Naive thymus-derived CD4-positive, alpha-beta T cell (primary cell): ENCODE measurements at regions not wholly inside any gene's neighbourhood (a gene's known extent, or its start where the extent isn't known, plus 50 kb on each side); places are given as distances from the start of the nearest gene placed in this dataset.
A peak's percentile ranks its signal among the peaks of the same experiment; 100 is the strongest.

Experiments
- ATAC-seq: fragments of 150-1000 bp; cut with Tn5 transposase; 2 replicates; pipeline ENCODE4 v1.10.0; 2021; ENCODE audit warnings: mild to moderate bottlenecking, moderate library complexity
- CTCF ChIA-PET: fragments of 350-600 bp; sonication (Branson Sonifier 250); formaldehyde crosslinking; loops from one replicate; lab custom pipeline; 2021; ENCODE audit warnings: antibody characterized with exemption; lab: Charles Lee
- POLR2A ChIA-PET: fragments of 350-600 bp; sonication (Branson Sonifier 250); formaldehyde crosslinking; loops from one replicate; lab custom pipeline; 2021; ENCODE audit warnings: antibody characterized with exemption, inconsistent platforms; lab: Charles Lee
- DNase-seq, 9 donors: peaks; one replicate each; pipeline versions ENCODE4 v3.0.0 to v3.0.0-alpha.2; 2020 to 2022; ENCODE audit warnings: mixed read lengths in 1 of 9
- H3K27ac ChIP-seq: one replicate; pipeline ENCODE4 v1.7.0; 2013; ENCODE audit warnings: mild to moderate bottlenecking, low read depth, low read length, moderate library complexity
- H3K27me3 ChIP-seq, 2 donors: one replicate each; pipeline ENCODE4 v1.7.0; 2013; ENCODE audit warnings: low read length in 2 of 2, mild to moderate bottlenecking in 2 of 2, moderate library complexity in 2 of 2; ENCODE audit not compliant: control insufficient read depth in 2 of 2, insufficient read depth in 2 of 2
- H3K36me3 ChIP-seq, 3 experiments: 1 replicate in 2 of 3; 2 replicates in 1 of 3; pipeline ENCODE4 v1.7.0; 2013; ENCODE audit warnings: low read length in 3 of 3, mild to moderate bottlenecking in 3 of 3, moderate library complexity in 1 of 3; ENCODE audit not compliant: insufficient read depth in 3 of 3, control insufficient read depth in 2 of 3
- H3K4me1 ChIP-seq, 2 donors: one replicate each; pipeline ENCODE4 v1.7.0; 2013; ENCODE audit warnings: low read length in 2 of 2, mild to moderate bottlenecking in 2 of 2, moderate library complexity in 1 of 2; ENCODE audit not compliant: control insufficient read depth in 2 of 2, insufficient read depth in 2 of 2
- H3K4me3 ChIP-seq: 2 replicates; pipeline ENCODE4 v1.7.0; 2013; ENCODE audit warnings: mild to moderate bottlenecking, low read length
- H3K9me3 ChIP-seq, 3 experiments: 1 replicate in 2 of 3; 2 replicates in 1 of 3; pipeline ENCODE4 v1.7.0; 2013; ENCODE audit warnings: low read length in 3 of 3; ENCODE audit not compliant: control insufficient read depth in 2 of 3
- H3K27ac Mint-ChIP-seq, 9 donors: one replicate each; pipeline ENCODE4 v1.8.0; 2020 to 2022; ENCODE audit warnings: mixed read lengths in 9 of 9, mild to moderate bottlenecking in 8 of 9, moderate library complexity in 5 of 9, inconsistent platforms in 2 of 9
- H3K27me3 Mint-ChIP-seq, 5 donors: one replicate each; pipeline ENCODE4 v1.8.0; 2021 to 2022; ENCODE audit warnings: mixed read lengths in 5 of 5, mild to moderate bottlenecking in 1 of 5
- H3K36me3 Mint-ChIP-seq, 5 donors: one replicate each; pipeline ENCODE4 v1.8.0; 2020 to 2022; ENCODE audit warnings: mixed read lengths in 5 of 5, mild to moderate bottlenecking in 3 of 5, inconsistent platforms in 1 of 5
- H3K4me1 Mint-ChIP-seq, 7 donors: one replicate each; pipeline ENCODE4 v1.8.0; 2020 to 2022; ENCODE audit warnings: mixed read lengths in 7 of 7, mild to moderate bottlenecking in 3 of 7, inconsistent platforms in 1 of 7
- H3K4me3 Mint-ChIP-seq, 10 donors: one replicate each; pipeline ENCODE4 v1.8.0; 2020 to 2022; ENCODE audit warnings: mild to moderate bottlenecking in 10 of 10, mixed read lengths in 10 of 10, moderate library complexity in 6 of 10, inconsistent platforms in 2 of 10
- H3K9me3 Mint-ChIP-seq, 11 donors: one replicate each; pipeline ENCODE4 v1.8.0; 2020 to 2022; ENCODE audit warnings: mixed read lengths in 11 of 11, mild to moderate bottlenecking in 4 of 11, inconsistent platforms in 1 of 11, moderate library complexity in 1 of 11
- intact Hi-C, 2 donors: fragments of 100-400 bp; cut with micrococcal nuclease; formaldehyde crosslinking; loops; one replicate each; pipeline ENCODE4 v1.15.1; 2023

GRCh38 chr6:3512832-3513231 is 56.0 kb upstream of the SLC22A23 start:
- no peak for DNase-seq
- Histone ChIP-seq H3K36me3 (no peaks in the 10 kb centered on the region), H3K27me3 (no peaks in the 10 kb centered on the region), H3K4me1 (no peaks in the 10 kb centered on the region), H3K27ac (no peak overlapping the region), H3K9me3 (no peaks in the 10 kb centered on the region), H3K4me3 (no peak overlapping the region)
- H3K27ac Mint-ChIP-seq = peak overlapping the region in 1 of 9 donors; percentile 36
- H3K27me3 Mint-ChIP-seq = peaks cover 0 to 33% (median 29%) of the 10 kb centered on the region in 5 donors
- CTCF ChIA-PET = interaction anchor here (0.8 to 1.1 kb wide), 2 partner anchors 102 to 233 kb away, joined by 3 to 4 read pairs; no protein-coding TSS in a partner anchor
- POLR2A ChIA-PET = no interaction called here
- H3K4me1 Mint-ChIP-seq = peaks cover 0 to 5% (median 2%) of the 10 kb centered on the region in 7 donors
- H3K4me3 Mint-ChIP-seq = no peak overlapping the region
- intact Hi-C loops = no loop called here
- ATAC-seq = no peak
- H3K9me3 Mint-ChIP-seq = no peaks in the 10 kb centered on the region
- H3K36me3 Mint-ChIP-seq = no peaks in the 10 kb centered on the region

- POLR2A ChIA-PET = no interaction called here
- intact Hi-C loops = loop anchor here in 1 of 2 donors (1.0 kb wide), 1 partner anchor 231 kb away; no protein-coding TSS in a partner anchor
Measured at GRCh38 chr6:3510617-3511016, 53.8 kb upstream of the SLC22A23 start.

GRCh38 chr6:3510178-3510577 is 53.3 kb upstream of the SLC22A23 start:
- Histone ChIP-seq H3K9me3 (no peaks in the 10 kb centered on the region), H3K27me3 (no peaks in the 10 kb centered on the region), H3K4me3 (no peak overlapping the region), H3K27ac (no peak overlapping the region), H3K36me3 (no peaks in the 10 kb centered on the region), H3K4me1 (no peaks in the 10 kb centered on the region)
- peaks cover 0 to 35% (median 29%) of the 10 kb centered on the region in 5 donors for H3K27me3 Mint-ChIP-seq
- ATAC-seq = no peak
- DNase-seq = no peak
- no peak overlapping the region for H3K4me3 Mint-ChIP-seq
- H3K27ac Mint-ChIP-seq = no peak overlapping the region
- H3K4me1 Mint-ChIP-seq = peaks cover 0 to 5% (median 0%) of the 10 kb centered on the region in 7 donors
- ChIA-PET CTCF (interaction anchor here (0.5 to 2.3 kb wide), 3 partner anchors 99 to 1985 kb away, joined by 3 to 6 read pairs (median 3); no protein-coding TSS in a partner anchor), POLR2A (no interaction called here)
- no peaks in the 10 kb centered on the region for H3K9me3 Mint-ChIP-seq
- no peaks in the 10 kb centered on the region for H3K36me3 Mint-ChIP-seq
- intact Hi-C loops = no loop called here

More at GRCh38 chr6:3510617-3511016, 53.8 kb upstream of the SLC22A23 start:
- peaks cover 0 to 34% (median 29%) of the 10 kb centered on the region in 5 donors for H3K27me3 Mint-ChIP-seq
- DNase-seq (no peak), ATAC-seq (no peak)
- no peaks in the 10 kb centered on the region for H3K9me3 ChIP-seq
- H3K27me3 ChIP-seq = no peaks in the 10 kb centered on the region
- H3K4me1 ChIP-seq = no peaks in the 10 kb centered on the region
- peaks cover 0 to 5% (median 0%) of the 10 kb centered on the region in 7 donors for H3K4me1 Mint-ChIP-seq
- H3K27ac ChIP-seq = no peak overlapping the region
- no peaks in the 10 kb centered on the region for H3K36me3 ChIP-seq
- CTCF ChIA-PET = interaction anchor here (1.2 to 2.3 kb wide), 2 partner anchors 100 to 422 kb away, joined by 3 to 6 read pairs; no protein-coding TSS in a partner anchor
- H3K27ac Mint-ChIP-seq = peak overlapping the region in 1 of 9 donors; percentile 51
- no peaks in the 10 kb centered on the region for H3K9me3 Mint-ChIP-seq
- H3K4me3 ChIP-seq = no peak overlapping the region
- no peaks in the 10 kb centered on the region for H3K36me3 Mint-ChIP-seq
- no peak overlapping the region for H3K4me3 Mint-ChIP-seq

GRCh38 chr6:3509336-3509735 is 52.5 kb upstream of the SLC22A23 start:
- Mint-ChIP-seq H3K4me1 (peaks cover 0 to 5% (median 0%) of the 10 kb centered on the region in 7 donors), H3K9me3 (peaks cover 0 to 2% (median 0%) of the 10 kb centered on the region in 11 donors), H3K4me3 (no peak overlapping the region), H3K27ac (no peak overlapping the region), H3K27me3 (peaks cover 0 to 30% (median 22%) of the 10 kb centered on the region in 5 donors), H3K36me3 (no peaks in the 10 kb centered on the region)
- CTCF ChIA-PET = interaction anchor here (1.2 kb wide), 1 partner anchor 423 kb away, joined by 3 read pairs; no protein-coding TSS in a partner anchor
- Histone ChIP-seq H3K27me3 (no peaks in the 10 kb centered on the region), H3K4me1 (no peaks in the 10 kb centered on the region), H3K36me3 (no peaks in the 10 kb centered on the region), H3K27ac (no peak overlapping the region), H3K4me3 (no peak overlapping the region), H3K9me3 (no peaks in the 10 kb centered on the region)
- ATAC-seq (no peak), DNase-seq (no peak)
- POLR2A ChIA-PET = no interaction called here
- intact Hi-C loops = no loop called here

- H3K4me1 ChIP-seq = no peaks in the 10 kb centered on the region
- Mint-ChIP-seq H3K4me3 (no peak overlapping the region), H3K27me3 (peaks cover 2 to 14% (median 8%) of the 10 kb centered on the region in 5 donors), H3K4me1 (peaks cover 0 to 5% (median 0%) of the 10 kb centered on the region in 7 donors), H3K27ac (no peak overlapping the region), H3K9me3 (peaks cover 0 to 2% (median 0%) of the 10 kb centered on the region in 11 donors), H3K36me3 (no peaks in the 10 kb centered on the region)
- no peak for ATAC-seq
- H3K36me3 ChIP-seq = no peaks in the 10 kb centered on the region
- ChIA-PET CTCF (no interaction called here), POLR2A (no interaction called here)
- H3K4me3 ChIP-seq = no peak overlapping the region
- no peaks in the 10 kb centered on the region for H3K27me3 ChIP-seq
- intact Hi-C loops = no loop called here
- H3K27ac ChIP-seq = no peak overlapping the region
- no peak for DNase-seq
- no peaks in the 10 kb centered on the region for H3K9me3 ChIP-seq
Measured at GRCh38 chr6:3506751-3507383, 50.0 kb upstream of the SLC22A23 start.
